ENCODE measurements at regions not wholly inside any gene's neighbourhood (a gene's known extent, or its start where the extent isn't known, plus 50 kb on each side); places are given as distances from the start of the nearest gene placed in this dataset.

DNA sequence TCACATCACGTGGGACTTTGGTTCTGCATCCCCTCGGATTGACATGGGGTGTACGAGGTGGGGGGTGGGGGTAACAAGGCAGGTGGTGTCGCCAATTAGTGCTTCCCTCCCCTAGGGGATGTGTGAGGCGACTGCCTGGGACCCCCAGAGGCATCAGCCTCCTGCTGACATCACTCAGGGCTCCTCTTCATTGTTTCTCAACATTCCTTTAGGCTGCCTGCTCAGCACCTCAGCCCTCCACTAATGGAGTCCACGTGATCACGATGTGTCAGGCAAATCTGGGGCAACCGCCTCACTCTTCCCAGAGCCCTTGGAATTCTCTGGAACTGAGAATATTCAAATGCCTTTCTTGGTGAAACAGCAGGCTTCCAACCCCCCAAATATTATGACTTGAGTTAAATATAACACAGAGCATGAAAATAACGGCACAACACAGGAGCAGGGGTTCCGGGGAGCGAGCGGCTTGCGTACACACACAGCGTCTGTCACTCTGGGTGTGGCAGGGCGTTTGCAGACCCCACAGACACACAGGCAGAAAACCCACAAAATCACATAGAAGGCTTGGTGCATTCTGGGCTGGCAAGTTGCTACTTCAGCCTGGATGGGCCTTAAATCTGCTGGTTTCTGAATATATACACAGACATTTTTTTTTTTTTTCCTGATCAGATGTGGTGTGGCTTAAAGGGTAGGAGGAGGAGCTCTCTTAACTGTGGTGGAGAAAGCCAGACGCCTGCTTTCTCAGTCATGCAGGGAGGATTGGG, 170.1 kb upstream of the CADM1 start:
- Histone ChIP-seq H3F3A (ENCODE audit: insufficient read depth, low read length) (no peaks in the 10 kb centered on the region), H3K9me2 (ENCODE audit: low read depth, low read length) (no peaks in the 10 kb centered on the region), H3K4me1 (ENCODE audit: insufficient read depth, low read length, severe bottlenecking) (no peaks in the 10 kb centered on the region), H4K20me1 (ENCODE audit: insufficient read depth, low read length) (no peaks in the 10 kb centered on the region), H3K9ac (ENCODE audit: low read length) (no peak overlapping the region), H3K9me3 (ENCODE audit: low read length) (no peaks in the 10 kb centered on the region), H3K36me3 (ENCODE audit: insufficient read depth, low read length) (no peaks in the 10 kb centered on the region), H3K4me3 (ENCODE audit: low read depth, low read length, poor library complexity, severe bottlenecking) (no peak overlapping the region), H2AFZ (ENCODE audit: low read length) (no peak overlapping the region), H3K4me2 (ENCODE audit: low read length) (no peak overlapping the region), H3K27me3 (ENCODE audit: insufficient read depth, low read length) (no peaks in the 10 kb centered on the region), H3K27ac (ENCODE audit: low read depth, low read length, poor library complexity, severe bottlenecking) (no peak overlapping the region), H3K79me2 (ENCODE audit: insufficient read depth, low read length) (no peaks in the 10 kb centered on the region)
- TF ChIP-seq, protein P1, sequence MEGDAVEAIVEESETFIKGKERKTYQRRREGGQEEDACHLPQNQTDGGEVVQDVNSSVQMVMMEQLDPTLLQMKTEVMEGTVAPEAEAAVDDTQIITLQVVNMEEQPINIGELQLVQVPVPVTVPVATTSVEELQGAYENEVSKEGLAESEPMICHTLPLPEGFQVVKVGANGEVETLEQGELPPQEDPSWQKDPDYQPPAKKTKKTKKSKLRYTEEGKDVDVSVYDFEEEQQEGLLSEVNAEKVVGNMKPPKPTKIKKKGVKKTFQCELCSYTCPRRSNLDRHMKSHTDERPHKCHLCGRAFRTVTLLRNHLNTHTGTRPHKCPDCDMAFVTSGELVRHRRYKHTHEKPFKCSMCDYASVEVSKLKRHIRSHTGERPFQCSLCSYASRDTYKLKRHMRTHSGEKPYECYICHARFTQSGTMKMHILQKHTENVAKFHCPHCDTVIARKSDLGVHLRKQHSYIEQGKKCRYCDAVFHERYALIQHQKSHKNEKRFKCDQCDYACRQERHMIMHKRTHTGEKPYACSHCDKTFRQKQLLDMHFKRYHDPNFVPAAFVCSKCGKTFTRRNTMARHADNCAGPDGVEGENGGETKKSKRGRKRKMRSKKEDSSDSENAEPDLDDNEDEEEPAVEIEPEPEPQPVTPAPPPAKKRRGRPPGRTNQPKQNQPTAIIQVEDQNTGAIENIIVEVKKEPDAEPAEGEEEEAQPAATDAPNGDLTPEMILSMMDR (IDR thresholded peaks at IDR 0.05; ENCODE audit: low read length), result no peak
- TF ChIP-seq EZH2 (IDR thresholded peaks at IDR 0.05; ENCODE audit: borderline replicate concordance, low read length), result no peak

DNA sequence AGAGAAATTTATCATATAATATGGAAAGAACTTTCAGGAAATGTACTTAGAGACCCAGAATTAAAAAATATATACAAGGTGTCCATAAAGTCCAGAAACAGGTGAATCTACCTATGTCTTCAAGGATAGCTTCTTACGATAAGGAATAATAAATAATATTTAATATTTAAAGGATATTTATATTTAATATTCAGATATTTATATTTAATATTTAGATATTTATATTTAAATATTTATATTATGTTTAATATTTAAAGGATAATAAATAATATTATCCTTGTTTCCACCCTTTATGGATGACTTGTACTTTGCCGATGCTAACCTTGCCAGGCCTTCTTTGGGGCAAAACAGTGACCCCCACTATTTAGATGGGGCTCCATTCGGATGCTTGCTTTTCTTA, 169.5 kb upstream of the CADM1 start:
- H3K4me3 ChIP-seq (ENCODE audit: low read depth, low read length, poor library complexity, severe bottlenecking), result no peak overlapping the region
- H3K27ac ChIP-seq (ENCODE audit: low read depth, low read length, poor library complexity, severe bottlenecking), result no peak overlapping the region
- H3K79me2 ChIP-seq (ENCODE audit: insufficient read depth, low read length), result no peaks in the 10 kb centered on the region
- H3K36me3 ChIP-seq (ENCODE audit: insufficient read depth, low read length), result no peaks in the 10 kb centered on the region
- no peaks in the 10 kb centered on the region for H3F3A ChIP-seq (ENCODE audit: insufficient read depth, low read length)
- H3K9me3 ChIP-seq (ENCODE audit: low read length), result no peaks in the 10 kb centered on the region
- H3K9ac ChIP-seq (ENCODE audit: low read length), result no peak overlapping the region
- H3K4me2 ChIP-seq (ENCODE audit: low read length), result no peak overlapping the region
- H3K4me1 ChIP-seq (ENCODE audit: insufficient read depth, low read length, severe bottlenecking), result no peaks in the 10 kb centered on the region
- TF ChIP-seq, protein P1 (IDR thresholded peaks at IDR 0.05; ENCODE audit: low read length), result no peak
- TF ChIP-seq EZH2 (IDR thresholded peaks at IDR 0.05; ENCODE audit: borderline replicate concordance, low read length), result no peak
- H3K9me2 ChIP-seq (ENCODE audit: low read depth, low read length), result no peaks in the 10 kb centered on the region
- H3K27me3 ChIP-seq (ENCODE audit: insufficient read depth, low read length), result no peaks in the 10 kb centered on the region
- no peak overlapping the region for H2AFZ ChIP-seq (ENCODE audit: low read length)
- H4K20me1 ChIP-seq (ENCODE audit: insufficient read depth, low read length), result no peaks in the 10 kb centered on the region

DNA sequence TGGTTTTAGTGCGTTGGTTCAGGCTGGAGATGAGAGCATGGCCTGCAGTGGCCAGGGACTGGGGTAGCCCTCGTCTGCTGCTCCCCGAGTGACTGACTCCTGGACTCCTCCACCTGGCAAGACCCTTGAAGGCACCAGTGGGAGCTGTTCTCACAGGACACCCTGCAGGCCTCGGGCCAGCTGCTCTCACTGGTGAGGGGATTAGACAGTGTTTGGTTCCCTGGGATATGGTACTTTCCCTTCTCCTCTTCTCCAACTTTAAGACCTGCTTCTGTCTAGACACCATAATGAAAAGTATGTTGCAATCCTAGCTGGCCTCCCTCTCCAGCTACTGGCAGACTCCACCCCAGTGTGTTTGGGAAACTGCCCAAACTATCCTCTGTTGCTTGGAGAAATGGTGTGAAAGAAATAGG, 168.8 kb upstream of the CADM1 start:
- no peaks in the 10 kb centered on the region for H3F3A ChIP-seq (ENCODE audit: insufficient read depth, low read length)
- H3K27me3 ChIP-seq (ENCODE audit: insufficient read depth, low read length), result no peaks in the 10 kb centered on the region
- no peaks in the 10 kb centered on the region for H4K20me1 ChIP-seq (ENCODE audit: insufficient read depth, low read length)
- H3K9me3 ChIP-seq (ENCODE audit: low read length), result no peaks in the 10 kb centered on the region
- no peak overlapping the region for H3K4me3 ChIP-seq (ENCODE audit: low read depth, low read length, poor library complexity, severe bottlenecking)
- no peak overlapping the region for H2AFZ ChIP-seq (ENCODE audit: low read length)
- no peak overlapping the region for H3K27ac ChIP-seq (ENCODE audit: low read depth, low read length, poor library complexity, severe bottlenecking)
- H3K9me2 ChIP-seq (ENCODE audit: low read depth, low read length), result no peaks in the 10 kb centered on the region
- H3K36me3 ChIP-seq (ENCODE audit: insufficient read depth, low read length), result no peaks in the 10 kb centered on the region
- TF ChIP-seq, protein P1 (IDR thresholded peaks at IDR 0.05; ENCODE audit: low read length), result no peak
- TF ChIP-seq EZH2 (IDR thresholded peaks at IDR 0.05; ENCODE audit: borderline replicate concordance, low read length), result no peak
- no peak overlapping the region for H3K9ac ChIP-seq (ENCODE audit: low read length)
- no peaks in the 10 kb centered on the region for H3K79me2 ChIP-seq (ENCODE audit: insufficient read depth, low read length)
- no peak overlapping the region for H3K4me2 ChIP-seq (ENCODE audit: low read length)
- no peaks in the 10 kb centered on the region for H3K4me1 ChIP-seq (ENCODE audit: insufficient read depth, low read length, severe bottlenecking)

Data from OCI-LY1 (cell line).